ENCODE measurements at regions not wholly inside any gene's neighbourhood (a gene's known extent, or its start where the extent isn't known, plus 50 kb on each side); places are given as distances from the start of the nearest gene placed in this dataset.

DNA sequence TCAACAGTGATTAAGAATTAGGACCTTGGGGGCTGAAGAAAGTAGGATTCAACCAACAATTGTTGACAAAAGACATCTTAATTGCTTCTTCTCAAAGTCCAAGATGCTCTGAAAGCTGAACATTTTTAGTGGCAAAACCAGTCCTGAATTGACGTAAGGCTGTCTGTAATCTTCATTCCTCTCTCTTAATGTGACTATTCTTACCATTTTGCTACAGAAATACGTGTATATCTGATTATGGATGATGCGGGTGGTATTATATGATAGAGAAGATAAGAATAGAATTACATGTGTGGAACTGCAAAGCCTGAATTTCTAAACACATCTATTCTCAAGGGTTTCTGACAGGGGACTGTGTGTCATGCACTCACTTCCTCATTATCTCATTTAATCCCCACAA is 130.3 kb upstream of the SASH1 start:
- no peak for TF ChIP-seq POLR2A (IDR thresholded peaks at IDR 0.05; ENCODE audit: low read length)
- TF ChIP-seq GATA1 (IDR thresholded peaks at IDR 0.05; ENCODE audit: low read depth, low read length): no peak
